ENCODE measurements at regions not wholly inside any gene's neighbourhood (a gene's known extent, or its start where the extent isn't known, plus 50 kb on each side); places are given as distances from the start of the nearest gene placed in this dataset.

- ChIA-PET POLR2A (no interaction called here), CTCF (interaction anchor here (1.2 kb wide), 1 partner anchor 12 kb away, joined by 3 read pairs; no protein-coding TSS in a partner anchor)
- DNase-seq (ENCODE audit: low read depth), result no peak
- no peaks in the 10 kb centered on the region for H3K27me3 ChIP-seq (ENCODE audit: control insufficient read depth, insufficient read depth, low read length)
- TF ChIP-seq CTCF (IDR thresholded peaks at IDR 0.05; ENCODE audit: insufficient read depth, low read depth, low read length), result no peak
- H3K36me3 ChIP-seq (ENCODE audit: control insufficient read depth, insufficient read depth, low read length), result no peaks in the 10 kb centered on the region
- no peak overlapping the region for H3K4me3 ChIP-seq (ENCODE audit: low read depth, low read length)
Measured at GRCh38 chrX:43566170-43566569, 89.9 kb upstream of the MAOA start.

GRCh38 chrX:43573441-43574015, 82.6 kb upstream of the MAOA start:
- DNase-seq (ENCODE audit: low read depth), result no peak
- no peak for TF ChIP-seq CTCF (IDR thresholded peaks at IDR 0.05; ENCODE audit: insufficient read depth, low read depth, low read length)
- H3K4me3 ChIP-seq (ENCODE audit: low read depth, low read length), result no peak overlapping the region
- H3K36me3 ChIP-seq (ENCODE audit: control insufficient read depth, insufficient read depth, low read length), result no peaks in the 10 kb centered on the region
- no peaks in the 10 kb centered on the region for H3K27me3 ChIP-seq (ENCODE audit: control insufficient read depth, insufficient read depth, low read length)
- CTCF ChIA-PET, result no interaction called here
- POLR2A ChIA-PET, result no interaction called here

- ChIA-PET POLR2A (interaction anchor here (0.6 kb wide), 1 partner anchor 164 kb away, joined by 3 read pairs; no protein-coding TSS in a partner anchor), CTCF (no interaction called here)
Measured at GRCh38 chrX:43580621-43581020, 75.5 kb upstream of the MAOA start.

GRCh38 chrX:43581167-43581566, 74.9 kb upstream of the MAOA start:
- POLR2A ChIA-PET, result no interaction called here
- no peak for TF ChIP-seq CTCF (IDR thresholded peaks at IDR 0.05; ENCODE audit: insufficient read depth, low read depth, low read length)
- CTCF ChIA-PET, result no interaction called here

More at GRCh38 chrX:43580621-43581020, 75.5 kb upstream of the MAOA start:
- no peak for TF ChIP-seq CTCF (IDR thresholded peaks at IDR 0.05; ENCODE audit: insufficient read depth, low read depth, low read length)
- Histone ChIP-seq H3K27me3 (ENCODE audit: control insufficient read depth, insufficient read depth, low read length) (no peaks in the 10 kb centered on the region), H3K4me3 (ENCODE audit: low read depth, low read length) (no peak overlapping the region), H3K36me3 (ENCODE audit: control insufficient read depth, insufficient read depth, low read length) (no peaks in the 10 kb centered on the region)
- DNase-seq (ENCODE audit: low read depth), result no peak

DNA sequence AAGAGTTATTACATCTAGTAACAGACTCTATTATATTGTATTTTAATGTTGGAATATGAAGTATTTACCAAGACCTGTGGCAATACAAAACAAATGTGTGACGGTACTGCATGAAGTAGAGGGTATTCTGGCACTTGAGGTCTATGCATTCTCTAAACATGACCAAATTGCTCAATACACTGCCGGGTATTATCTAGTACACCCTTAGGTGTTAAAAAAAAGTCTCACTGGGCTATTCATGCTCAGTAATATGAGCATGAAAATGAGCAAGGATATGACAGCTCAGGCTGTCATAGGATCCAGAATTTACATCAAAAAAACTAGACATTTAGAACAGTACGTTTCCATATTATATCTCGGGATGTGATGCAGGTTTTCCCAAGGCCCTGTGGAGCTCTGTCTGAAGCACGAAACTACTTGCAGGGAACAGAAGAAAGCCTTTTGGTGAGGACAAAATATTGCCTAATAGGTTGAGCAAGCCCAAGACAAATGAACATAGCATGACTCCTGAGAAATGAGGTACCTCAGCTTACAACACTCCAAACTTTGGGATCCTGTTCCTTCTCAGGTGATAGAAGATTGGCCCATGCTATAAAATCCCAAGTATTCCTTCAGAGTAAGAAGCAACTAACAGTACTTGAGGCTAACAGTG, 74.1 kb upstream of the MAOA start:
- TF ChIP-seq CTCF (IDR thresholded peaks at IDR 0.05; ENCODE audit: insufficient read depth, low read depth, low read length), result no peak
- Histone ChIP-seq H3K36me3 (ENCODE audit: control insufficient read depth, insufficient read depth, low read length) (no peaks in the 10 kb centered on the region), H3K27me3 (ENCODE audit: control insufficient read depth, insufficient read depth, low read length) (no peaks in the 10 kb centered on the region), H3K4me3 (ENCODE audit: low read depth, low read length) (no peak overlapping the region)
- ChIA-PET POLR2A (no interaction called here), CTCF (no interaction called here)
- no peak for DNase-seq (ENCODE audit: low read depth)

More at GRCh38 chrX:43581167-43581566, 74.9 kb upstream of the MAOA start:
- DNase-seq (ENCODE audit: low read depth), result no peak
- no peak overlapping the region for H3K4me3 ChIP-seq (ENCODE audit: low read depth, low read length)
- no peaks in the 10 kb centered on the region for H3K27me3 ChIP-seq (ENCODE audit: control insufficient read depth, insufficient read depth, low read length)
- H3K36me3 ChIP-seq (ENCODE audit: control insufficient read depth, insufficient read depth, low read length), result no peaks in the 10 kb centered on the region

Measured in BJ (cell line).